Cardiac muscle cell (in vitro differentiated cells and primary cell): ENCODE measurements at regions not wholly inside any gene's neighbourhood (a gene's known extent, or its start where the extent isn't known, plus 50 kb on each side); places are given as distances from the start of the nearest gene placed in this dataset.

Experiments
- DNase-seq, 2 donors: peaks; one replicate each; pipeline versions ENCODE4 v3.0.0 to v3.0.0-alpha.2; 2010 to 2017; ENCODE audit warnings: low read depth in 1 of 2, low spot score in 1 of 2
- H3K27ac ChIP-seq: fragments of 200-600 bp; sonication (generic); 2 replicates; pipeline ENCODE4 v1.5.1; 2016
- H3K27me3 ChIP-seq: fragments of 200-600 bp; sonication (generic); 2 replicates; pipeline ENCODE4 v1.6.0; 2016; ENCODE audit warnings: control low read depth
- H3K36me3 ChIP-seq: fragments of 200-600 bp; sonication (generic); 2 replicates; pipeline ENCODE4 v1.5.1; 2016; ENCODE audit warnings: control low read depth
- H3K4me1 ChIP-seq: fragments of 200-600 bp; sonication (generic); 2 replicates; pipeline ENCODE4 v1.8.1; 2017; ENCODE audit warnings: low read depth, mild to moderate bottlenecking, mixed run types
- H3K4me3 ChIP-seq: fragments of 200-600 bp; sonication (generic); 2 replicates; pipeline ENCODE4 v1.5.1; 2016; ENCODE audit warnings: mild to moderate bottlenecking
- H3K9me3 ChIP-seq: fragments of 200-600 bp; sonication (generic); 2 replicates; pipeline ENCODE4 v1.5.1; 2017; ENCODE audit warnings: low read depth, mild to moderate bottlenecking, control low read depth
- CTCF ChIP-seq: IDR thresholded peaks from 2 replicates; pipeline ENCODE4 v1.5.1; 2012; ENCODE audit warnings: low read depth, mild to moderate bottlenecking, low read length

DNA sequence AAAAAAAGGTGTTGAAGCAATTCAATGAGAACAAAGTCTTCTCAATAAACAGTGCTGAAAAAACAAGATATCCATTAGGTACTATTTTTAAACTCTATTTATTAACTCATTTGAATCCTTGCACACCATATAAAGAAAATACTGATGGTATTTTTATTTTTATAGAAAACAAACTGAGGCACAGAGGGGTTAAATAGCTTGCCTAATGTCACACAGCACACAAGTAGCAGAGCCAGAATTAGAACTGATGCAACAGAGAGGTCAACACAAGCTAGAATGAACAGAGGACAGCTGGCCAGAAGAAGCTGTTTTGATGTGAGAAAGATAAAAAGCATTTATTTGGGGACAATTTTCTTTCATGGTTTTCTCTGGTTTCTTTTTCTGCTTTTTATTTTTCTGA is 99.4 kb upstream of the RGPD4 start:
- no peak for TF ChIP-seq CTCF
- H3K27me3 ChIP-seq, result no peaks in the 10 kb centered on the region
- peaks cover 4% of the 10 kb centered on the region for H3K4me1 ChIP-seq
- H3K27ac ChIP-seq, result no peak overlapping the region
- no peak for DNase-seq
- no peaks in the 10 kb centered on the region for H3K9me3 ChIP-seq
- H3K36me3 ChIP-seq, result no peaks in the 10 kb centered on the region
- H3K4me3 ChIP-seq, result no peak overlapping the region

GRCh38 chr2:107728586-107728985 is 98.1 kb upstream of the RGPD4 start:
- Histone ChIP-seq H3K4me1 (peaks cover 4% of the 10 kb centered on the region), H3K27me3 (no peaks in the 10 kb centered on the region), H3K27ac (no peak overlapping the region), H3K9me3 (no peaks in the 10 kb centered on the region), H3K36me3 (no peaks in the 10 kb centered on the region), H3K4me3 (no peak overlapping the region)
- TF ChIP-seq CTCF, result no peak
- no peak for DNase-seq

GRCh38 chr2:107729440-107729839 is 97.3 kb upstream of the RGPD4 start:
- Histone ChIP-seq H3K9me3 (no peaks in the 10 kb centered on the region), H3K27ac (no peak overlapping the region), H3K36me3 (no peaks in the 10 kb centered on the region), H3K4me1 (peaks cover 4% of the 10 kb centered on the region), H3K27me3 (no peaks in the 10 kb centered on the region), H3K4me3 (no peak overlapping the region)
- no peak for DNase-seq
- no peak for TF ChIP-seq CTCF

DNA sequence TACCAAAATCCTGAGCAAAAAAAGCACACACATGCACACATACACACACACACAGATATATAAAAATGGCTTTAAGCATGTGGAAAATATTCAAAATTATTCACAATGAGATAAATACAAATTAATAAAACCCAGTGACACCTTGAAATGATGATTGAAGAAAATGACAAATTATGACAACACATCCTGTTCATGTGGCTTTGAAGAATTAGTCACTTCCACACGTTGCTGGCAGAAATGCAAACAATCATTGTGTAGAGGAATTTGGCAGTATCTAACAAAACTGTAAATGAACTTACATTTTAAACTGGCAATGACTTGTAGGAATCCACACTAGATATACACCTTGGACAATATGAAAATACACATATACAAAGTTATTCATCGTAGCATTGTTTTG is 95.8 kb upstream of the RGPD4 start:
- no peak for DNase-seq
- Histone ChIP-seq H3K27ac (no peak overlapping the region), H3K27me3 (no peaks in the 10 kb centered on the region), H3K4me3 (no peak overlapping the region), H3K4me1 (peaks cover 4% of the 10 kb centered on the region), H3K9me3 (no peaks in the 10 kb centered on the region), H3K36me3 (no peaks in the 10 kb centered on the region)
- no peak for TF ChIP-seq CTCF

DNA sequence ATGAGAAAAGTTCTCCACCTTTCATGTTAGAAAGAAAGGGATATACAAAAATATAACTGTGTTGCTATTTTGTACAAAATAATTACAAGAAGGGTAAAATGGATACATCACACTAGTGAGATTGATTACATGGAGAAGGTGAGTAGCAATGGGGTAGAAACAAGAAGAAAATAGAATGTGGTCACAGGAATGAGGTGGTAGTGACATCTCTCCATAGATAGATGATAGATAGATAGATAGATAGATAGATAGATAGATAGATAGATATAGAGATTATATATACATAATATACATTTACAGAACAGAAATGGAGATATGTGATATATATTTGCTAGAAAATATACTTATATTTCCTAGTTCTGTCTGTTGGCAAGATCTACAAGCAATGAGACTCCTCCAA is 95.3 kb upstream of the RGPD4 start:
- Histone ChIP-seq H3K27me3 (no peaks in the 10 kb centered on the region), H3K9me3 (no peaks in the 10 kb centered on the region), H3K4me3 (no peak overlapping the region), H3K27ac (no peak overlapping the region), H3K4me1 (peaks cover 4% of the 10 kb centered on the region), H3K36me3 (no peaks in the 10 kb centered on the region)
- no peak for TF ChIP-seq CTCF
- DNase-seq, result no peak

DNA sequence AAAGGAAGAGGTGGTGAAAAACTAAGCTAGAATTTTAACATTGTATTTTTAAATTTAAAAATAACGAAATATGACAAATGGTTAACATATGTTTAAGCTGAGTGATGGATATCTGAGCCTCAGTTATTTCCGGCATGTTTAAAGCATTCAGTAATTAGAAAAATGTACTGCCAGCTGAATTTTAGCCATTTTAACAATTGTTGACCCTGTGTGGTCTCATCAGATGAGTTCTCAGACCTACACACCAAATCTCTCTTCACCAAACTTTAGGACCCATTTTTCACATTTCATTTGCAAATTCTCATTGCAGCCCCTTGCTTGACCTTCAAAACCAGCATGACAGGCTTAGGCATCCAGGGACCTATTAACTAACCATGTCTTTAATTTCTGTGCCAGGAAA is 91.5 kb upstream of the RGPD4 start:
- no peak overlapping the region for H3K27ac ChIP-seq
- no peaks in the 10 kb centered on the region for H3K4me1 ChIP-seq
- no peaks in the 10 kb centered on the region for H3K27me3 ChIP-seq
- no peaks in the 10 kb centered on the region for H3K36me3 ChIP-seq
- H3K9me3 ChIP-seq, result no peaks in the 10 kb centered on the region
- no peak for TF ChIP-seq CTCF
- H3K4me3 ChIP-seq, result no peak overlapping the region
- DNase-seq, result no peak
